AG09319 (cell line): ENCODE measurements at regions not wholly inside any gene's neighbourhood (a gene's known extent, or its start where the extent isn't known, plus 50 kb on each side); places are given as distances from the start of the nearest gene placed in this dataset.

Source experiments
- DNase-seq: peaks from one replicate; pipeline ENCODE4 v3.0.0-alpha.2; 2010; ENCODE audit warnings: low read depth; ENCODE audit errors: extremely low read depth
- TF ChIP-seq, protein P1 (sequence below): IDR thresholded peaks from 2 replicates; pipeline ENCODE4 v1.5.1; 2011; ENCODE audit warnings: low read depth, mild to moderate bottlenecking, inconsistent platforms, low read length, moderate library complexity

DNA sequence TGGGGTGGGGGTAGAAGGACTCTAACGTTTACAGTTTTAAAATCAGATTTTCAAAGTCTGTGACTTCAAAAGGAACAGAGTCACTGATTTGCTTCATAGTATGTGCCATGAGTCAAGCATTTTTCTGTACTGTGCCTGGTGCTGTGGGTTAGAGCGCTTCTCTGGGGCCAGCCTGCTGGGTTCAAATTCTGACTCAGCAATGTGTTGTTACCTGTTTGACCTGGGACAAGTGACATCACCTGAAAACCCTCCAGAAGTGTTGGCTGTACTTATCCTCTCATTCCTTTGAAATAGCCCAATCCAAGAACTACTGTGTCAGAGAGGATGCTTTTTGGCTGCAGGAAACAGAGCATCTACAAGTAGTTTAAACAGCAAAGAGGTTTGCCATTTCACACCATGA is 101.7 kb downstream of the LSM3 start:
- TF ChIP-seq, protein P1, sequence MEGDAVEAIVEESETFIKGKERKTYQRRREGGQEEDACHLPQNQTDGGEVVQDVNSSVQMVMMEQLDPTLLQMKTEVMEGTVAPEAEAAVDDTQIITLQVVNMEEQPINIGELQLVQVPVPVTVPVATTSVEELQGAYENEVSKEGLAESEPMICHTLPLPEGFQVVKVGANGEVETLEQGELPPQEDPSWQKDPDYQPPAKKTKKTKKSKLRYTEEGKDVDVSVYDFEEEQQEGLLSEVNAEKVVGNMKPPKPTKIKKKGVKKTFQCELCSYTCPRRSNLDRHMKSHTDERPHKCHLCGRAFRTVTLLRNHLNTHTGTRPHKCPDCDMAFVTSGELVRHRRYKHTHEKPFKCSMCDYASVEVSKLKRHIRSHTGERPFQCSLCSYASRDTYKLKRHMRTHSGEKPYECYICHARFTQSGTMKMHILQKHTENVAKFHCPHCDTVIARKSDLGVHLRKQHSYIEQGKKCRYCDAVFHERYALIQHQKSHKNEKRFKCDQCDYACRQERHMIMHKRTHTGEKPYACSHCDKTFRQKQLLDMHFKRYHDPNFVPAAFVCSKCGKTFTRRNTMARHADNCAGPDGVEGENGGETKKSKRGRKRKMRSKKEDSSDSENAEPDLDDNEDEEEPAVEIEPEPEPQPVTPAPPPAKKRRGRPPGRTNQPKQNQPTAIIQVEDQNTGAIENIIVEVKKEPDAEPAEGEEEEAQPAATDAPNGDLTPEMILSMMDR = no peak
- DNase-seq = no peak

DNA sequence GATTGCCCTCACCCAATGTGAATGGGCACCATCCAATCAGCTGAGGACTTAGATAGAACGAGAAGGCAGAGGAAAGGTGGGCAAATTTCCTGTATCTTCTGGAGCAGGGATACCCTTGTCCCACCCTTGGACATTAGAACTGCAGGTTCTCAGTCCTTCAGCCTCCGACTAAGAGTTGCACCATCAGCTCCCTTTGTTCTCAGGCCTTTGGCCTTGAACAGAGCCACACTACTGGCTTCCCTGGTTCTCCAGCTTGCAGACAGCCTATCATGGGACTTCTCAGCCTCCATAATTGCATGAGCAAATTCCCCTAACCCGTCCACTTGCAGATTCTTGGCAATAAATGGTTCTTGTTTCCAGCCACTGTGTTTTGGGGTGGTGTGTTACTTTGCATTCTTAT is 102.4 kb downstream of the LSM3 start:
- no peak for DNase-seq
- TF ChIP-seq, protein P1 = no peak

DNA sequence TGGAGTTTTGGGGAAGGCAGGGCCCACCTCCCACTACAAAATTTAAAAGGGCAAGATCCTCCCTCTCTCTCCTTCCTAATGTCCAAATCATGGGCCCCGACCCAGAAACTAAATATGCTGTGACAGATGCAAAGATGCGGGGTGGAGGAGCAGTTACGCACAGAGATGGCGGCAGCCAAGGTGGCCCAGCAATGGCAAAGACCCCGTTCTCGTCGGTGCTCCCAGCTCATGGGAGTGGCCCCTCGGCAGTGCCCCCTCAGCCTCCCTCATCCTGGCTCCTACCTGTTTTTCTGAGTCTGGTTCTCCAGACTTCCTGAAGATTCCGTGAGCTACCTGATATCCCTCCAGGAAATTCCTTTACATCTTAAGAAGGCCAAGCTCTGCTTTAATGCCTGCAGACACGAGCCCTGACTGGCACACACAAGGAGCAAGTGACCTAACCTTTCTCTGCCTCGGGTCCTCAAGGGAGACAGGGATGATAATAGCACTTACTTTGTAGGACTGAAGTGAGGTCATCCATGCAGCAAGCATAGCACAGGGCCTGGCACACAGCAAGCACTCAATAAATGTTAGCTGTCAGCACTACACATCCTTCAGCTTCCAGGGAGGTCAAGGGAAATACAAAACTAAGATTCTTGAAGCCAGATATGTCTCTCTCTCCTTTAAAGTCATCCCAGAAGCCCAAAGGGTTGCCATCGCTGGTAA is 103.5 kb downstream of the LSM3 start:
- TF ChIP-seq, protein P1 = no peak
- DNase-seq = no peak

DNA sequence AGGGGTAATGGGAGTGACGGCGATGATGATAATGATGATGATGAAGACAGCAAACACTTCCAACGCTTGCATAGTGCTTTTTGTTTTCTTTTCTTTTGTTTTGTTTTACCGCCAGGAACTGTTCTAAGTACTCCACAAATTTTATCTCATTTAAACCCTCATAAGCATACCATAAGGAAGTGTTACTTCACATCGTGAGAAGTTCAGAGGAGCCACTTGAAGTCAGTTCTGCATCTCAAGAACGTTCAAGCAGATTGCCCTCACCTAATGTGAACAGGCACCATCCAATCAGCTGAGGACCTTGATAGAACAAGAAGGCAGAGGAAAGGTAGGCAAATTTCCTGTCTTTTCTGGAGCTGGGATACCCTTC is 104.1 kb downstream of the LSM3 start:
- no peak for DNase-seq
- TF ChIP-seq, protein P1 = no peak

DNA sequence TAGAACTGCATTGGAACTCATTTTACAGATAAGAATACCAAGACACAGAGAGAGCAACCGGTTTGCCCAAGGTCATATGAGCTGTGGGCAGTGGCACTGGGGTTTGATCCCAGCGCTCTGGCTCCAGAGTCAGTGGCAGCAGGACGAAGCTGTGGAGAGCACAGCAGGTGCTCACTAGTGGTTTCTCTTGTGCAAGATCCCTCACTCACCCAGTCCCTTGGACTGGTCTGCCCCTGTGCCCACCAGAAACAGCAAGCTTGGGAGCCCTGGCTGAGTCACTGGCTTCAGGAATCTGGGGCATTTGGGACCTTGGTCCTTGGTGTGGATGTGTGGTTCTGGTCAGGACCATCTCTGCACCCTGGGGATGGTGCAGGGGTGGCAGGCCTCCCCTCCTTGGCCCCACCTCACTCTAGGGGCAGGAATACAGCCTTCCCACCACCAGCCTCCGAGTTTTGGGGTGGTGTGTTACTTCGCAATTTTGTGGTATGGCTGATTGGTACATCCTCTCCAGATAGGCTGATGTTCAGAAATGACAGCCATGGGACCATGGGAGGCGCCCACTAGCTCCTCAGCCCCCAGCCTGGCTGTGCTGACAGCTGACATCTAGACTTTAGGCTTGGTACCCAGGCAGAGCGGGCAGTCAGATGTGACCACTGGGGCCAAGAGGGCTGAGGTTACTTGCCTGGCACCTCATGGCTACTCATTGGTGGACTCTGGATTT is 104.6 kb downstream of the LSM3 start:
- DNase-seq = no peak

DNA sequence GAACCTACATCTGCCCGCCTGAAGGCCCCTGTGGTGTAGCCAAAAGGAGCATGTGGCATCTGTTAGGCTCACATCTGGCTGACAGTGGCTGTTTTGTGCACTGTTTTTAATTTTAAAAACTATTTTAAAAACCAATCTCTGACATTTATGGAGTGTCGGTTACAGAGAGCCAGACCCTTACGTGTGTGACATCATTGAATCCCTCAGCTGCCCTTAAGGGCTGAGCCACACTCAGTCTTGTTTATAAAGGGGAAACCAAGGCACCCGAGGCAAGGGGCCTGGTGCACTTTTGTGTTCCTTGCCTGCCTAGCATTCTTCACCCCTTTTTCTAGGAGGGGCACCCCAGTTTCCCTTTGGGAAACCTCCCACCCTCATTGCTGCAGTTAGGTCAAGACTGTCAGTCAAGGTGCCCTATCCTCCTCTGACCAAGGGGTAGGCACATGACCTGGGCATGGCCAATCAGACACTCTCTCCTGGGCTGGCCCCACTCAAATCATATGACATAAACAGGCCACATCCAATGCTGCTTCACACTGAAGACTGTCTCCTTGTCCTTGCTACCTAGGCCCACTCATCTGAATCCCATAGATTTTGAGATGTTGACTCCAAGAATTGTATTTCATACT is 105.3 kb downstream of the LSM3 start:
- DNase-seq = no peak
- TF ChIP-seq, protein P1 = no peak

More for the DNA sequence above, 104.6 kb downstream of the LSM3 start:
- TF ChIP-seq, protein P1 = no peak
